ENCODE measurements at regions not wholly inside any gene's neighbourhood (a gene's known extent, or its start where the extent isn't known, plus 50 kb on each side); places are given as distances from the start of the nearest gene placed in this dataset.
"Not testable (repeated sequence)": the region's sequence is repeated elsewhere in the genome, so short reads cannot be mapped to it uniquely, and the experiment has no call there.

GRCh38 chr9:129414993-129415941, 205.6 kb downstream of the C9orf50 start:
- no peak for DNase-seq (ENCODE audit: low spot score)
- TF ChIP-seq CTCF (IDR thresholded peaks at IDR 0.05; ENCODE audit: extremely low read depth, missing control alignments) = no peak

GRCh38 chr9:129414377-129414992, 206.4 kb downstream of the C9orf50 start:
- no peak for DNase-seq (ENCODE audit: low spot score)

DNA sequence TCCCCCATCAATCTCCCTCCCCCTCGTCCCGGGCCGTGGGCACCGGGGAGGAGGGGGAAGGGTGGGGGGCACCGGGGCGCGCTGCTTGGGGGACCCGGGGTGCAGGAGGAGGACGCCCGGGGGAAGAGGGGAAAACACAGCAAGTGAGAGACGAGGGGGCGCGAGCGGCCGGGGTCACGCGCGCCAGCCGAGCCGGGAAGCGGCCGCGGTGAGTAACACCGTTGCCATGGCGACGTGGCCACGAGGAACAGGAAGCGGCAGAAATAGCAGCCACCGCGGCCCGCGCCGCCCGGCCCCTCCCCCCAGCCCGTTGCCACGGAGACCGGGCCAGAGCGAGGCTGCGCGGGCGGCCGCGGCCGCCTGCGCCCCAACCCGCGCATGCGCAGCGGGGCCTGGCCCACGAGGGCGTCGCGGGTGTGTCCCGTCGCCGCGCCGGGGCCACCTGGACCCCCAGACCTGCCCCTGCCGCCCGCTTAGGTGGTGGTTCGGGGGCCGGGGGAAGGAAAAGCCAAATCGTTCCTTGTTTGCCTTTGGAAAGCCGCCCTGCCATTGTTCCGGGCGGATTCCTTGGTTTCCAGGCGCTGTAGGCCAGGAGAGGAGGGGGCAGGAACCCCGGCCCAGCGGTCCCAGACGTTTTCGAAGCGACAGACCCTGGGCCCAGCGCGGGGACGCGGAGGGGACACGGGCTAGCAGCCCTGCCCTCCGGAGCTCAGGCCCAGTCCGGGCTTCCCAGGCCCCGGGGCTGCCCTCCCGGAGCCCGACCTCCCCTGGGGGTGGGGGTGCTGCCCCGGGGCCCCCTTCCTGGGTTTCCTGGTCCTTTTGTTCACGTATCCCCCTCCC, 207.1 kb downstream of the C9orf50 start:
- DNase-seq (ENCODE audit: low spot score) = peak; percentile 100
- no peak for TF ChIP-seq CTCF (IDR thresholded peaks at IDR 0.05; ENCODE audit: extremely low read depth, missing control alignments)

More at GRCh38 chr9:129414377-129414992, 206.4 kb downstream of the C9orf50 start:
- no peak for TF ChIP-seq CTCF (IDR thresholded peaks at IDR 0.05; ENCODE audit: extremely low read depth, missing control alignments)

DNA sequence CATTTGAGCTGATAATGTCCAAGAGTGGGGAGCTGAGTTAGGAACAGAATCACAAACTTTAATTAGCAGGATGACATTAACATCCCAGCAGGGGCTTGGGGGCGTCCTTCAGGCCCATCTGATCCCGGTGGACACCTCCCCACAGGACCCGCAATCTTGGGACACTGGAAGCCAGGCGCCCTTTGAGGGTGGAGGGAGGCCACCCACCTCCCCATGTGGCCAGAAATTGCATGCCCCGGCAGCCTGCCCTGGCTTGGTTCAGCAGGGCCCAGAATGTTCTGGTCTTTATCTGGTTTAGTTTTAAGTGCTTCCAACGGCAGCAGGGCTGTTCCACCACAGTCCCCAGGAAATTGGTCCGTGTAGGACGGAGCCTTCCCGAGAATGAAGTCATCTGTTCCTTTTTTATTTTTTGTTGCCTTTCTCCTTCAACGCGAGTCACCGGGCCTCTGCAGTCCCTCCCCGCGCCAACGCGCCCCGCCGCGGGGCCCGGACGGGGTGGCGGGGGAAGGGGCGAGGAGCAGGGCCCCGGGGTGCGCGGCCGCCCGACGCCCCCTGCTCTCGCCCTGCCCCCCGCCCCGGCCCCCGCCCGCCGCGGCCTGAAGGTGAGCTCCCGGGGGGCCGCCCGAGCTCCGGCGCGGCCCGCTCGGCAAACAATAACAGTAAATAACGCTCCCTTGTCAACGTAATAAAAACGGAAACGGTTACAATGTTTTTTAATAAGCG, 207.9 kb downstream of the C9orf50 start:
- DNase-seq (ENCODE audit: low spot score) = no peak
- no peak for TF ChIP-seq CTCF (IDR thresholded peaks at IDR 0.05; ENCODE audit: extremely low read depth, missing control alignments)

GRCh38 chr9:129412176-129412813, 208.6 kb downstream of the C9orf50 start:
- DNase-seq (ENCODE audit: low spot score) = not testable (repeated sequence)

DNA sequence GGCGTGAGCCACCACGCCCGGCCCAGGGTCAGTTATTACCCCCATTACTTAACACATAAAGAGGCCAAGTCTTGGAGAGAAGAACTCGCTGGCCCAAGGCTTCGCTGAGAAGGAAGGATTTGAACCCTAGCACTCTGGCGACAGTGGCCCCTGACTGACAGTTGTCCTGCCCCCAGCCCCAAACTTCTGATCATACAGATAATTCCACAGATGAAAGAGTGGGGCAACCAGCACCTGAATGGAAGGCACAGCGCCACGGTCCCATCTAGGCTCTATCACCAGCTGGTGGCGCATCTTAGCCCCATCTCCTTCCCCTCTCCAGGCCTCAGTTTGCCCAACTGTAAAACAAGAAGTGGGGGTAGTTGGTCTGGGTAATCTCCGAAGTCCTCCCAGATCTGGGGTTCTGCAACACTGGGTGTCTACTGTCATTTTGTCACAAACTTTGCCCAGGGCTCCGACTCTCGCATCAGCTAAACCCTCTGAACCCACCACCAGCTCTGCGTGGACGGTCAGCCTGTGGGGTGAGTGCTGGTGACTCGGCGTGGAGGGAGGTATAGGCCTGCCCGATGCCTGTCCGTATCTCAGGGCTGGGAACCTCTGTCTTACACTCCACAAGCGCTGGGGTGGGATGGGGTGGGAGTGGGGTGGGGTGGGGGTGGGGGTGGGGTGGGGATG, 209.3 kb downstream of the C9orf50 start:
- no peak for TF ChIP-seq CTCF (IDR thresholded peaks at IDR 0.05; ENCODE audit: extremely low read depth, missing control alignments)
- no peak for DNase-seq (ENCODE audit: low spot score)

All from GM20000 (cell line).